ENCODE measurements at regions not wholly inside any gene's neighbourhood (a gene's known extent, or its start where the extent isn't known, plus 50 kb on each side); places are given as distances from the start of the nearest gene placed in this dataset.

- TF ChIP-seq SAP30 (IDR thresholded peaks at IDR 0.05; ENCODE audit: insufficient read depth, insufficient replicate concordance, low read length) (no peak), PHF8 (conservative IDR thresholded peaks at IDR 0.05; ENCODE audit: low read depth, low read length) (no peak)
These were observed 151.1 kb upstream of the BMP2 start (continued) for GRCh38 chr20:6616421-6616820.
